ENCODE measurements at regions not wholly inside any gene's neighbourhood (a gene's known extent, or its start where the extent isn't known, plus 50 kb on each side); places are given as distances from the start of the nearest gene placed in this dataset.

DNA sequence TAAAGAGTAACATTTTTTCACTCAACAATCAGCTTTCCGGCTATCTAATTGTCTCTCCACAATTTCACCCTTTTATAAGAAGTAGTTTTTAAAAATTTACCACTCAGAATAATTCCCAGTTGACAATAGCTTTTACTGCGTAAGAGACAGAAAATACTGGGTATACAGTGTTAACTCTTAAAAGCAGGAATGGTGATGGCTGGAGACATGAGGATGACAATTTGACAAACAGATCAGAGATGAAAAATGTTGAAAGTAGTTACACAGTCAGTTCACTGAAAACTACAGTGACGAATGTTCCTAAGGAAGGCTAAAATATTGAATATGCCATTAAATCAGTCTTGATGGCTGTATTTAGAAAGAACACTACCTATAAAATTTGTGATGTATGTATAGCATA lies 1146.8 kb upstream of the B3GALT2 start:
- TF ChIP-seq, protein P1, sequence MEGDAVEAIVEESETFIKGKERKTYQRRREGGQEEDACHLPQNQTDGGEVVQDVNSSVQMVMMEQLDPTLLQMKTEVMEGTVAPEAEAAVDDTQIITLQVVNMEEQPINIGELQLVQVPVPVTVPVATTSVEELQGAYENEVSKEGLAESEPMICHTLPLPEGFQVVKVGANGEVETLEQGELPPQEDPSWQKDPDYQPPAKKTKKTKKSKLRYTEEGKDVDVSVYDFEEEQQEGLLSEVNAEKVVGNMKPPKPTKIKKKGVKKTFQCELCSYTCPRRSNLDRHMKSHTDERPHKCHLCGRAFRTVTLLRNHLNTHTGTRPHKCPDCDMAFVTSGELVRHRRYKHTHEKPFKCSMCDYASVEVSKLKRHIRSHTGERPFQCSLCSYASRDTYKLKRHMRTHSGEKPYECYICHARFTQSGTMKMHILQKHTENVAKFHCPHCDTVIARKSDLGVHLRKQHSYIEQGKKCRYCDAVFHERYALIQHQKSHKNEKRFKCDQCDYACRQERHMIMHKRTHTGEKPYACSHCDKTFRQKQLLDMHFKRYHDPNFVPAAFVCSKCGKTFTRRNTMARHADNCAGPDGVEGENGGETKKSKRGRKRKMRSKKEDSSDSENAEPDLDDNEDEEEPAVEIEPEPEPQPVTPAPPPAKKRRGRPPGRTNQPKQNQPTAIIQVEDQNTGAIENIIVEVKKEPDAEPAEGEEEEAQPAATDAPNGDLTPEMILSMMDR (IDR thresholded peaks at IDR 0.05), result no peak
- no peak for TF ChIP-seq POLR2A (IDR thresholded peaks at IDR 0.05)
